DND-41 (cell line): ENCODE measurements at regions not wholly inside any gene's neighbourhood (a gene's known extent, or its start where the extent isn't known, plus 50 kb on each side); places are given as distances from the start of the nearest gene placed in this dataset.

ENCODE experiments used
- ATAC-seq: fragments of 200-7000 bp; cut with Tn5 transposase; 3 replicates; pipeline ENCODE4 v1.9.1; 2021; ENCODE audit warnings: low read depth; ENCODE audit not compliant: insufficient read depth
- DNase-seq: peaks from one replicate; pipeline ENCODE4 v3.0.0-alpha.2; 2020
- H2AFZ ChIP-seq: 2 replicates; pipeline ENCODE4 v1.6.0; 2012; ENCODE audit warnings: low read depth, low read length
- H3K27ac ChIP-seq: 2 replicates; pipeline ENCODE4 v1.5.1; 2012; ENCODE audit warnings: low read length, inconsistent platforms
- H3K27me3 ChIP-seq: fragments of 200-600 bp; sonication (generic); 2 replicates; pipeline ENCODE4 v1.6.0; 2012; ENCODE audit warnings: low read length, mild to moderate bottlenecking, inconsistent platforms; ENCODE audit not compliant: insufficient read depth, poor library complexity
- H3K36me3 ChIP-seq: 2 replicates; pipeline ENCODE4 v1.5.1; 2012; ENCODE audit warnings: low read length, inconsistent platforms; ENCODE audit not compliant: insufficient read depth
- H3K4me1 ChIP-seq: 2 replicates; pipeline ENCODE4 v1.5.1; 2012; ENCODE audit warnings: mild to moderate bottlenecking, low read length; ENCODE audit not compliant: insufficient read depth
- H3K4me2 ChIP-seq: 2 replicates; pipeline ENCODE4 v1.6.0; 2012; ENCODE audit warnings: mild to moderate bottlenecking, moderate library complexity, low read length, inconsistent platforms; ENCODE audit not compliant: insufficient read depth
- H3K4me3 ChIP-seq, 2 experiments: fragments of 200-600 bp in 1 of 2; shearing (Covaris generic) in 1 of 2; 2 replicates each; pipeline ENCODE4 v1.5.1; 2012 to 2016; ENCODE audit warnings: inconsistent platforms in 2 of 2, low read length in 2 of 2, mild to moderate bottlenecking in 2 of 2, low read depth in 1 of 2, moderate library complexity in 1 of 2
- H3K79me2 ChIP-seq: 2 replicates; pipeline ENCODE4 v1.6.0; 2012; ENCODE audit warnings: low read length, inconsistent platforms; ENCODE audit not compliant: insufficient read depth
- H3K9ac ChIP-seq: 2 replicates; pipeline ENCODE4 v1.6.0; 2012; ENCODE audit warnings: low read depth, mild to moderate bottlenecking, inconsistent platforms, low read length, moderate library complexity
- H3K9me3 ChIP-seq: 2 replicates; pipeline ENCODE4 v1.5.1; 2012; ENCODE audit warnings: low read length, moderate library complexity, mild to moderate bottlenecking, inconsistent platforms; ENCODE audit not compliant: insufficient read depth, severe bottlenecking
- H4K20me1 ChIP-seq: 2 replicates; pipeline ENCODE4 v1.6.0; 2012; ENCODE audit warnings: low read length; ENCODE audit not compliant: insufficient read depth
- EZH2 ChIP-seq: IDR thresholded peaks from 3 replicates; pipeline ENCODE4 v1.6.1; 2012; ENCODE audit warnings: borderline replicate concordance, low read depth, mild to moderate bottlenecking, moderate library complexity, low read length, inconsistent platforms; ENCODE audit not compliant: severe bottlenecking
- TF ChIP-seq, protein P1 (sequence below): IDR thresholded peaks from 2 replicates; pipeline ENCODE4 v1.5.1; 2012; ENCODE audit warnings: borderline replicate concordance, low read length, moderate library complexity, mild to moderate bottlenecking; ENCODE audit not compliant: poor library complexity, severe bottlenecking; ENCODE audit errors: extremely low read depth

- Histone ChIP-seq H4K20me1 (no peaks in the 10 kb centered on the region), H3K27ac (no peak overlapping the region), H3K4me2 (no peak overlapping the region), H3K4me1 (no peaks in the 10 kb centered on the region), H3K9ac (no peak overlapping the region), H3K27me3 (no peaks in the 10 kb centered on the region), H2AFZ (no peak overlapping the region), H3K9me3 (no peaks in the 10 kb centered on the region), H3K36me3 (no peaks in the 10 kb centered on the region), H3K79me2 (no peaks in the 10 kb centered on the region), H3K4me3 (no peak overlapping the region)
- TF ChIP-seq, protein P1, sequence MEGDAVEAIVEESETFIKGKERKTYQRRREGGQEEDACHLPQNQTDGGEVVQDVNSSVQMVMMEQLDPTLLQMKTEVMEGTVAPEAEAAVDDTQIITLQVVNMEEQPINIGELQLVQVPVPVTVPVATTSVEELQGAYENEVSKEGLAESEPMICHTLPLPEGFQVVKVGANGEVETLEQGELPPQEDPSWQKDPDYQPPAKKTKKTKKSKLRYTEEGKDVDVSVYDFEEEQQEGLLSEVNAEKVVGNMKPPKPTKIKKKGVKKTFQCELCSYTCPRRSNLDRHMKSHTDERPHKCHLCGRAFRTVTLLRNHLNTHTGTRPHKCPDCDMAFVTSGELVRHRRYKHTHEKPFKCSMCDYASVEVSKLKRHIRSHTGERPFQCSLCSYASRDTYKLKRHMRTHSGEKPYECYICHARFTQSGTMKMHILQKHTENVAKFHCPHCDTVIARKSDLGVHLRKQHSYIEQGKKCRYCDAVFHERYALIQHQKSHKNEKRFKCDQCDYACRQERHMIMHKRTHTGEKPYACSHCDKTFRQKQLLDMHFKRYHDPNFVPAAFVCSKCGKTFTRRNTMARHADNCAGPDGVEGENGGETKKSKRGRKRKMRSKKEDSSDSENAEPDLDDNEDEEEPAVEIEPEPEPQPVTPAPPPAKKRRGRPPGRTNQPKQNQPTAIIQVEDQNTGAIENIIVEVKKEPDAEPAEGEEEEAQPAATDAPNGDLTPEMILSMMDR = peak; percentile 10
- TF ChIP-seq EZH2 = no peak
- DNase-seq (no peak), ATAC-seq (no peak)
Observed at GRCh38 chr10:16314259-16314658, 122.6 kb upstream of the PTER start.

DNA sequence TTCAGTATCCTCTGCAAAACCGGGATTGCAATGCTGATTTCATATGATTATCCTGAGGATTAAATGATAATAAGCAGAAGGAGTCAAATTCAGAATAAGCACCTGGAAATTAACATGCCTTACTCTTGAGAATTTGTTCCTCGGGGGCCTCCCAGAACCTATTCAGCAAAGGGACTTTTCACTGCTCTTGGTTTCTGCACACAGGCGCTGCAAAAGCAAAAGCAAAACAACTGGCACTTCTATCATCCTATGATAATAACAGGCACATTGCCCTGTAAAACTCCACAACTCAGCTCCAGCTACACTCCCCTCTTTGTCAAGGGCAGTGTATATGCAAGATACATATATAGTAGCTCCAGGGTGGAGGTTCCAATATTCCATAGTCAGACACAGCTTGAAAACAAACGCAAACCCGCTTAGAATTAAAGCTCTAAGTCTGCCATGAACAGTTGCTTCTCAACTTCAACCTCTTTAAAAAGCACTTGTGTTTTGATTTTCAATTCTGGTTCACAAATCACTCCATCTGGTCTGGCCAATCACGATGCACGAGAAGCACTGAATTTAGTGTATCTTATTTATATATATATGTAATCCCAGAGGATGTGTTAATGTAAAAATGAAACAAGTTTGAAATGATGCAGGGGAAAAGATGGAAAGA is 119.9 kb upstream of the PTER start:
- H3K4me2 ChIP-seq = no peak overlapping the region

GRCh38 chr10:16341637-16342036 is 95.2 kb upstream of the PTER start:
- no peak overlapping the region for H3K27ac ChIP-seq
- no peaks in the 10 kb centered on the region for H3K79me2 ChIP-seq
- H4K20me1 ChIP-seq = no peaks in the 10 kb centered on the region
- no peaks in the 10 kb centered on the region for H3K4me1 ChIP-seq
- H3K36me3 ChIP-seq = no peaks in the 10 kb centered on the region
- no peak overlapping the region for H3K4me3 ChIP-seq
- DNase-seq = no peak
- H2AFZ ChIP-seq = no peak overlapping the region
- H3K27me3 ChIP-seq = no peaks in the 10 kb centered on the region
- H3K4me2 ChIP-seq = no peak overlapping the region
- no peak for TF ChIP-seq EZH2
- TF ChIP-seq, protein P1 = no peak
- no peak for ATAC-seq
- H3K9me3 ChIP-seq = no peaks in the 10 kb centered on the region
- no peak overlapping the region for H3K9ac ChIP-seq

More for the DNA sequence above, 119.9 kb upstream of the PTER start:
- no peak overlapping the region for H3K9ac ChIP-seq
- H3K27me3 ChIP-seq = no peaks in the 10 kb centered on the region
- ATAC-seq (no peak), DNase-seq (no peak)
- H3K79me2 ChIP-seq = no peaks in the 10 kb centered on the region
- H3K36me3 ChIP-seq = no peaks in the 10 kb centered on the region
- TF ChIP-seq, protein P1 = no peak
- H3K27ac ChIP-seq = no peak overlapping the region
- no peaks in the 10 kb centered on the region for H3K9me3 ChIP-seq
- no peak overlapping the region for H3K4me3 ChIP-seq
- H4K20me1 ChIP-seq = no peaks in the 10 kb centered on the region
- H2AFZ ChIP-seq = no peak overlapping the region
- no peaks in the 10 kb centered on the region for H3K4me1 ChIP-seq
